ENCODE measurements at regions not wholly inside any gene's neighbourhood (a gene's known extent, or its start where the extent isn't known, plus 50 kb on each side); places are given as distances from the start of the nearest gene placed in this dataset.

- Histone ChIP-seq H3K27me3 (ENCODE audit: control insufficient read depth, insufficient read depth, low read length, poor library complexity, severe bottlenecking) (no peaks in the 10 kb centered on the region), H3K9ac (ENCODE audit: extremely low read depth, low read length, poor library complexity, severe bottlenecking) (no peak overlapping the region), H3K4me3 (ENCODE audit: low read length) (peak overlapping the region; percentile 2), H3K4me1 (ENCODE audit: control insufficient read depth, insufficient read depth, low read length) (peaks cover 4% of the 10 kb centered on the region), H3K27ac (ENCODE audit: low read depth, low read length) (no peak overlapping the region), H3K9me3 (ENCODE audit: control insufficient read depth, low read length) (peaks cover 8% of the 10 kb centered on the region), H3K36me3 (ENCODE audit: control insufficient read depth, insufficient read depth, low read length) (no peaks in the 10 kb centered on the region)
- Mint-ChIP-seq H3K9me3 (peaks cover 14% of the 10 kb centered on the region), H3K4me3 (no peak overlapping the region), H3K27me3 (ENCODE audit: insufficient read depth) (no peaks in the 10 kb centered on the region), H3K4me1 (peaks cover 15% of the 10 kb centered on the region), H3K36me3 (ENCODE audit: low read depth) (peaks cover 4% of the 10 kb centered on the region), H3K27ac (no peak overlapping the region)
- no peak for TF ChIP-seq CTCF (conservative IDR thresholded peaks at IDR 0.05)
- WGBS, 2 experiments (ENCODE audit: insufficient coverage in 1 of 2, insufficient read length in 1 of 2) = 92 to 99% methylated on average over 13 to 26 of the region's 33 CpGs
- DNase-seq = no peak
These were observed 1698.3 kb upstream of the RAG2 start for GRCh38 chr11:38296211-38296776.

GRCh38 chr11:38282718-38283117, 1684.7 kb upstream of the RAG2 start:
- H3K4me1 ChIP-seq (ENCODE audit: control insufficient read depth, insufficient read depth, low read length) = no peaks in the 10 kb centered on the region
- H3K27ac ChIP-seq (ENCODE audit: low read depth, low read length) = no peak overlapping the region
- Mint-ChIP-seq H3K27ac (no peak overlapping the region), H3K4me1 (no peaks in the 10 kb centered on the region), H3K27me3 (ENCODE audit: insufficient read depth) (no peaks in the 10 kb centered on the region), H3K4me3 (no peak overlapping the region), H3K9me3 (peaks cover 5% of the 10 kb centered on the region), H3K36me3 (ENCODE audit: low read depth) (no peaks in the 10 kb centered on the region)
- H3K4me3 ChIP-seq (ENCODE audit: low read length) = no peak overlapping the region
- WGBS, 2 experiments (ENCODE audit: insufficient coverage in 1 of 2, insufficient read length in 1 of 2) = 89 to 100% methylated on average over 1 to 3 of the region's 4 CpGs
- H3K27me3 ChIP-seq (ENCODE audit: control insufficient read depth, insufficient read depth, low read length, poor library complexity, severe bottlenecking) = no peaks in the 10 kb centered on the region
- H3K36me3 ChIP-seq (ENCODE audit: control insufficient read depth, insufficient read depth, low read length) = no peaks in the 10 kb centered on the region
- TF ChIP-seq CTCF (conservative IDR thresholded peaks at IDR 0.05) = no peak
- no peaks in the 10 kb centered on the region for H3K9me3 ChIP-seq (ENCODE audit: control insufficient read depth, low read length)
- no peak overlapping the region for H3K9ac ChIP-seq (ENCODE audit: extremely low read depth, low read length, poor library complexity, severe bottlenecking)
- no peak for DNase-seq

- Histone ChIP-seq H3K27me3 (ENCODE audit: control insufficient read depth, insufficient read depth, low read length, poor library complexity, severe bottlenecking) (no peaks in the 10 kb centered on the region), H3K4me1 (ENCODE audit: control insufficient read depth, insufficient read depth, low read length) (no peaks in the 10 kb centered on the region), H3K4me3 (ENCODE audit: low read length) (no peak overlapping the region), H3K9me3 (ENCODE audit: control insufficient read depth, low read length) (no peaks in the 10 kb centered on the region), H3K9ac (ENCODE audit: extremely low read depth, low read length, poor library complexity, severe bottlenecking) (no peak overlapping the region), H3K27ac (ENCODE audit: low read depth, low read length) (no peak overlapping the region), H3K36me3 (ENCODE audit: control insufficient read depth, insufficient read depth, low read length) (no peaks in the 10 kb centered on the region)
- no peaks in the 10 kb centered on the region for H3K36me3 Mint-ChIP-seq (ENCODE audit: low read depth)
- no peak for TF ChIP-seq CTCF (conservative IDR thresholded peaks at IDR 0.05)
- no peak overlapping the region for H3K27ac Mint-ChIP-seq
- no peak for DNase-seq
- WGBS, 2 experiments (ENCODE audit: insufficient coverage in 1 of 2, insufficient read length in 1 of 2) = 96 to 100% methylated on average over 7 to 44 of the region's 45 CpGs
- no peaks in the 10 kb centered on the region for H3K27me3 Mint-ChIP-seq (ENCODE audit: insufficient read depth)
- no peak overlapping the region for H3K4me3 Mint-ChIP-seq
- no peaks in the 10 kb centered on the region for H3K4me1 Mint-ChIP-seq
- peaks cover 5% of the 10 kb centered on the region for H3K9me3 Mint-ChIP-seq
These were observed 1680.6 kb upstream of the RAG2 start for GRCh38 chr11:38278457-38279141.
